PFSK-1 (cell line): ENCODE measurements at regions not wholly inside any gene's neighbourhood (a gene's known extent, or its start where the extent isn't known, plus 50 kb on each side); places are given as distances from the start of the nearest gene placed in this dataset.

Experiments
- FOXP2 ChIP-seq: optimal IDR thresholded peaks from 2 replicates; pipeline ENCODE3; 2011; ENCODE audit warnings: borderline replicate concordance, control low read depth, inconsistent platforms; ENCODE audit not compliant: insufficient read depth; ENCODE audit errors: extremely low read length, extremely low read depth
- POLR2AphosphoS5 ChIP-seq: IDR thresholded peaks from 2 replicates; pipeline ENCODE4 v1.6.1; 2012; ENCODE audit warnings: low read depth, mild to moderate bottlenecking, control low read depth, low read length, moderate library complexity
- REST ChIP-seq, 2 experiments: IDR thresholded peaks; 2 replicates each; pipeline versions ENCODE4 v1.6.1 to v1.8.0; 2011 to 2012; ENCODE audit warnings: low read depth in 2 of 2, low read length in 2 of 2, control low read depth in 1 of 2, inconsistent platforms in 1 of 2, mild to moderate bottlenecking in 1 of 2, moderate library complexity in 1 of 2; ENCODE audit not compliant: insufficient read depth in 1 of 2
- SIN3A ChIP-seq: IDR thresholded peaks from 2 replicates; pipeline ENCODE4 v1.6.1; 2012; ENCODE audit warnings: mild to moderate bottlenecking, low read length, moderate library complexity, borderline replicate concordance; ENCODE audit not compliant: insufficient read depth
- TAF1 ChIP-seq: IDR thresholded peaks from 2 replicates; pipeline ENCODE4 v1.6.1; 2012; ENCODE audit warnings: low read length, control low read depth, borderline replicate concordance; ENCODE audit not compliant: insufficient read depth

GRCh38 chr4:67403342-67403741 is 142.0 kb downstream of the CENPC start:
- TF ChIP-seq SIN3A (no peak), FOXP2 (no peak), TAF1 (no peak)

- TF ChIP-seq TAF1, result no peak
- no peak for TF ChIP-seq REST (IDR thresholded peaks at IDR 0.05; ENCODE audit: insufficient read depth in 1 of 2, low read depth in 2 of 2, low read length in 2 of 2)
- no peak for TF ChIP-seq POLR2AphosphoS5
- no peak for TF ChIP-seq SIN3A
- TF ChIP-seq FOXP2, result no peak
Observed at GRCh38 chr4:67401902-67402301, 143.4 kb downstream of the CENPC start.

GRCh38 chr4:67397931-67398330 is 147.4 kb downstream of the CENPC start:
- TF ChIP-seq POLR2AphosphoS5, result no peak
- TF ChIP-seq SIN3A, result no peak
- TF ChIP-seq REST (IDR thresholded peaks at IDR 0.05; ENCODE audit: insufficient read depth in 1 of 2, low read depth in 2 of 2, low read length in 2 of 2), result no peak
- TF ChIP-seq TAF1, result no peak
- TF ChIP-seq FOXP2, result no peak

- TF ChIP-seq POLR2AphosphoS5 (no peak), SIN3A (no peak), REST (IDR thresholded peaks at IDR 0.05; ENCODE audit: insufficient read depth in 1 of 2, low read depth in 2 of 2, low read length in 2 of 2) (no peak), FOXP2 (no peak), TAF1 (no peak)
Observed at GRCh38 chr4:67397031-67397430, 148.3 kb downstream of the CENPC start.

- no peak for TF ChIP-seq TAF1
- TF ChIP-seq SIN3A, result no peak
- no peak for TF ChIP-seq POLR2AphosphoS5
Observed at GRCh38 chr4:67396008-67396407, 149.3 kb downstream of the CENPC start.

- TF ChIP-seq SIN3A (no peak), REST (IDR thresholded peaks at IDR 0.05; ENCODE audit: insufficient read depth in 1 of 2, low read depth in 2 of 2, low read length in 2 of 2) (no peak), POLR2AphosphoS5 (no peak), FOXP2 (no peak), TAF1 (no peak)
Observed at GRCh38 chr4:67394879-67395278, 150.4 kb downstream of the CENPC start.
